Loucy (cell line): ENCODE measurements at regions not wholly inside any gene's neighbourhood (a gene's known extent, or its start where the extent isn't known, plus 50 kb on each side); places are given as distances from the start of the nearest gene placed in this dataset.

Experiments used
- H2AFZ ChIP-seq: fragments of 200-600 bp; sonication (generic); 2 replicates; pipeline ENCODE4 v1.6.0; 2016; ENCODE audit warnings: antibody characterized with exemption, mild to moderate bottlenecking, low read length, moderate library complexity
- H3F3A ChIP-seq: fragments of 200-600 bp; 2 replicates; pipeline ENCODE4 v1.6.0; 2016; ENCODE audit warnings: antibody characterized with exemption, low read depth, mild to moderate bottlenecking
- H3K27me3 ChIP-seq: fragments of 200-600 bp; sonication (generic); 2 replicates; pipeline ENCODE4 v1.6.1; 2014; ENCODE audit warnings: low read length, mild to moderate bottlenecking; ENCODE audit not compliant: insufficient read depth, poor library complexity, severe bottlenecking
- H3K36me3 ChIP-seq: fragments of 200-600 bp; sonication (generic); 2 replicates; pipeline ENCODE4 v1.6.1; 2016; ENCODE audit warnings: low read length; ENCODE audit not compliant: insufficient read depth
- H3K4me1 ChIP-seq: fragments of 200-600 bp; sonication (generic); 2 replicates; pipeline ENCODE4 v1.5.1; 2014; ENCODE audit warnings: low read length, mild to moderate bottlenecking; ENCODE audit not compliant: insufficient read depth, poor library complexity, severe bottlenecking
- H3K4me2 ChIP-seq: fragments of 200-600 bp; sonication (generic); 2 replicates; pipeline ENCODE4 v1.6.0; 2014; ENCODE audit warnings: antibody characterized with exemption, low read length, low read depth, mild to moderate bottlenecking; ENCODE audit not compliant: poor library complexity, severe bottlenecking
- H3K4me3 ChIP-seq: fragments of 200-600 bp; sonication (generic); 2 replicates; pipeline ENCODE4 v1.5.1; 2014; ENCODE audit warnings: low read length, mild to moderate bottlenecking, mixed read lengths; ENCODE audit not compliant: poor library complexity, severe bottlenecking
- H3K79me2 ChIP-seq: fragments of 200-600 bp; sonication (generic); 2 replicates; pipeline ENCODE4 v1.6.1; 2014; ENCODE audit warnings: low read length; ENCODE audit not compliant: insufficient read depth
- H3K9ac ChIP-seq: fragments of 200-600 bp; sonication (generic); 2 replicates; pipeline ENCODE4 v1.6.0; 2014; ENCODE audit warnings: mild to moderate bottlenecking, low read depth, low read length, moderate library complexity; ENCODE audit not compliant: poor library complexity, severe bottlenecking
- H3K9me2 ChIP-seq: fragments of 200-600 bp; sonication (generic); replicated peaks from 2 replicates; pipeline ENCODE4 v1.6.1; 2016; ENCODE audit warnings: low read depth, low read length, mixed read lengths
- H3K9me3 ChIP-seq: fragments of 200-600 bp; sonication (generic); 2 replicates; pipeline ENCODE4 v1.6.1; 2014; ENCODE audit warnings: mild to moderate bottlenecking, antibody characterized with exemption, low read length, low read depth; ENCODE audit not compliant: insufficient read depth
- H4K20me1 ChIP-seq: fragments of 200-600 bp; sonication (generic); 2 replicates; pipeline ENCODE4 v1.6.0; 2014; ENCODE audit warnings: antibody characterized with exemption, low read length, mild to moderate bottlenecking; ENCODE audit not compliant: insufficient read depth, poor library complexity, severe bottlenecking
- EZH2phosphoT487 ChIP-seq: fragments of 200-600 bp; IDR thresholded peaks from 2 replicates; pipeline ENCODE4 v1.6.1; 2018; ENCODE audit warnings: antibody characterized with exemption, mild to moderate bottlenecking, moderate library complexity, borderline replicate concordance
- TF ChIP-seq, protein P1 (sequence below): fragments of 200-600 bp; sonication (generic); conservative IDR thresholded peaks from 2 replicates; pipeline ENCODE4 v1.5.1; 2014; ENCODE audit warnings: mild to moderate bottlenecking, antibody characterized with exemption, low read length

DNA sequence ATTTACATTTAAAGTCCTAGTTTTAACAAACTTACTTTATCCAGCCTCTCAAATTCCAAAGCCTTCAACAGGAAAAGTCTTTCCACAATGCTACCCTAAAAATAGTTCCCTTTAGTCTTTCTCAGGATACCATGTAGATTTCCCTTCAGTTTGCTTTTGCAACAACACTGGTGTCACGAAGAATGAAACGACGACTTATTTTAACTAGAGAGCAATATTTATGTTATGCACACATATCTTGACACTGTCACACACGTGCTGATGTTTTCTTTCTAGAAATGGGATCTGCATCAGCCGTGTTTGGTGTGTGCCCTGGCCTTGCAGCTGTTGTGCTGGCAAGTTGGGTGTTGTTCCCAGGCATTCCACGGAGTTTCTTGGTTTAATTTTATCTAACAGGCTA lies 75.5 kb downstream of the SIPA1L2 start:
- H3K9me2 ChIP-seq = no peaks in the 10 kb centered on the region
- no peaks in the 10 kb centered on the region for H3K27me3 ChIP-seq
- peaks cover 22% of the 10 kb centered on the region for H3K4me1 ChIP-seq

DNA sequence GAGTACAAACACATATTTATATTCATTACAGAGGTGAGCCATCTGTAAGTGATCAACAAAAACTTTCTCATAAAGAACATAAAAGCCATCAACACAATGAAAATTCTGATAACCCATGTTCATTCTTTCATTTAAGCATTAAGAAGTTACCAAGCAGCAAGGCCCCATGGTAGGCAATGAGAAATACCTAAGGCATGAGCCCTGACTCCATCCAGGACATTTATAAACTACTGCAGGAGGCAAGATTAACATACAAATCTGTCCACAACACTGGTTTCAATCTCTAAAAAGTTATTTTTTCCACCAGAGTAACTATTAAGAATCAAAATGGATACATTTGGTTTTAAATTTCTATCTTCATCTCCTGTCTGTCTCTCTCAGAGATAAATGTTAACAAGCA lies 76.1 kb downstream of the SIPA1L2 start:
- Histone ChIP-seq H3K79me2 (peaks cover 50% of the 10 kb centered on the region), H3K27me3 (no peaks in the 10 kb centered on the region), H3K9me3 (no peaks in the 10 kb centered on the region), H3K4me2 (no peak overlapping the region), H3F3A (no peaks in the 10 kb centered on the region), H4K20me1 (no peaks in the 10 kb centered on the region), H2AFZ (no peak overlapping the region), H3K36me3 (no peaks in the 10 kb centered on the region; the same call in 1 of the 2 replicates), H3K9ac (no peak overlapping the region), H3K4me1 (peaks cover 16% of the 10 kb centered on the region), H3K4me3 (no peak overlapping the region), H3K9me2 (no peaks in the 10 kb centered on the region)
- TF ChIP-seq, protein P1, sequence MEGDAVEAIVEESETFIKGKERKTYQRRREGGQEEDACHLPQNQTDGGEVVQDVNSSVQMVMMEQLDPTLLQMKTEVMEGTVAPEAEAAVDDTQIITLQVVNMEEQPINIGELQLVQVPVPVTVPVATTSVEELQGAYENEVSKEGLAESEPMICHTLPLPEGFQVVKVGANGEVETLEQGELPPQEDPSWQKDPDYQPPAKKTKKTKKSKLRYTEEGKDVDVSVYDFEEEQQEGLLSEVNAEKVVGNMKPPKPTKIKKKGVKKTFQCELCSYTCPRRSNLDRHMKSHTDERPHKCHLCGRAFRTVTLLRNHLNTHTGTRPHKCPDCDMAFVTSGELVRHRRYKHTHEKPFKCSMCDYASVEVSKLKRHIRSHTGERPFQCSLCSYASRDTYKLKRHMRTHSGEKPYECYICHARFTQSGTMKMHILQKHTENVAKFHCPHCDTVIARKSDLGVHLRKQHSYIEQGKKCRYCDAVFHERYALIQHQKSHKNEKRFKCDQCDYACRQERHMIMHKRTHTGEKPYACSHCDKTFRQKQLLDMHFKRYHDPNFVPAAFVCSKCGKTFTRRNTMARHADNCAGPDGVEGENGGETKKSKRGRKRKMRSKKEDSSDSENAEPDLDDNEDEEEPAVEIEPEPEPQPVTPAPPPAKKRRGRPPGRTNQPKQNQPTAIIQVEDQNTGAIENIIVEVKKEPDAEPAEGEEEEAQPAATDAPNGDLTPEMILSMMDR = no peak
- no peak for TF ChIP-seq EZH2phosphoT487

More for the DNA sequence above, 75.5 kb downstream of the SIPA1L2 start:
- Histone ChIP-seq H3K36me3 (no peaks in the 10 kb centered on the region; the same call in 1 of the 2 replicates), H3K79me2 (peaks cover 44% of the 10 kb centered on the region), H2AFZ (no peak overlapping the region), H3K4me2 (no peak overlapping the region), H3K9me3 (no peaks in the 10 kb centered on the region), H3K9ac (no peak overlapping the region), H3K4me3 (no peak overlapping the region), H3F3A (no peaks in the 10 kb centered on the region), H4K20me1 (no peaks in the 10 kb centered on the region)
- no peak for TF ChIP-seq EZH2phosphoT487
- TF ChIP-seq, protein P1 = no peak

GRCh38 chr1:232553050-232553754 lies 76.7 kb downstream of the SIPA1L2 start:
- H3K79me2 ChIP-seq = peaks cover 48% of the 10 kb centered on the region
- no peak overlapping the region for H2AFZ ChIP-seq
- H3K27me3 ChIP-seq = no peaks in the 10 kb centered on the region
- H3K9me3 ChIP-seq = no peaks in the 10 kb centered on the region
- H4K20me1 ChIP-seq = no peaks in the 10 kb centered on the region
- TF ChIP-seq EZH2phosphoT487 = no peak
- TF ChIP-seq, protein P1 = no peak
- H3K36me3 ChIP-seq = no peaks in the 10 kb centered on the region; the same call in 1 of the 2 replicates
- H3K4me2 ChIP-seq = no peak overlapping the region
- H3K9ac ChIP-seq = no peak overlapping the region
- H3K4me3 ChIP-seq = no peak overlapping the region
- H3K9me2 ChIP-seq = no peaks in the 10 kb centered on the region
- peaks cover 10% of the 10 kb centered on the region for H3K4me1 ChIP-seq
- H3F3A ChIP-seq = no peaks in the 10 kb centered on the region
